ENCODE measurements at regions not wholly inside any gene's neighbourhood (a gene's known extent, or its start where the extent isn't known, plus 50 kb on each side); places are given as distances from the start of the nearest gene placed in this dataset.

DNA sequence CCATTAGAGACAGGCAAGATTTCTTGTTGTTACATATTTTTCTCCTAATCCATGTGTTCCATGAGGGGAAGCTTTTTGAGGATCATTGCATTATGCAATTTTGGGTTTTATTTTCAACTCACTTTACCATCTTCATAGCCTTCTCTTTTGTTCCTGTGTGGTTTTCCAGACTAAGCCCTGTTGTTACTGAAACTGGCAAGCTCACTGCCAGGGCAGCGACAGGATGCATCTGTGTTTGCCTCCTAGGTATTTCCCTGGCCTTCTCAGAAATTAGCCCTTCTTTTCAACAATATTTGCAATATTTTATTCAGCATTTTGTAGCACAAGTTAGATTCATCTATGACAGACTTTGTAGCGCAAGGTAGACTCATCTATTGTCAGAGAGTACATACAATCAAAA is 134.2 kb upstream of the CYYR1 start:
- ChIA-PET POLR2A (no interaction called here), CTCF (no interaction called here)
- no TSS peak for BruUV-seq (replicated peaks)
- in situ Hi-C loops (cut with HindIII; ENCODE audit: low pct_unique_long_range_greater_than_20kb, low sequenced_read_pairs) (no loop called here), intact Hi-C loops (cut with micrococcal nuclease; ENCODE audit: unreplicated experiment) (no loop called here)
- no peak for TF ChIP-seq TCF7L2 (IDR thresholded peaks at IDR 0.05; ENCODE audit: low read depth, low read length)
- no peak for TF ChIP-seq POLR2AphosphoS5 (IDR thresholded peaks at IDR 0.05; ENCODE audit: low read depth, low read length)
- no peak for DNase-seq (ENCODE audit: low read depth, low spot score)
- Histone ChIP-seq H3K9me3 (ENCODE audit: control insufficient read depth, insufficient read depth, low read depth, low read length) (no peaks in the 10 kb centered on the region), H3K4me3 (ENCODE audit: low read depth in 2 of 2, low read length in 2 of 2) (no peak overlapping the region), H3K4me1 (ENCODE audit: control insufficient read depth, insufficient read depth, low read length) (no peaks in the 10 kb centered on the region), H3K27me3 (ENCODE audit: control insufficient read depth, insufficient read depth, low read length) (no peaks in the 10 kb centered on the region), H3K27ac (ENCODE audit: low read length) (no peak overlapping the region), H3K36me3 (ENCODE audit: control insufficient read depth, insufficient read depth, low read length) (no peaks in the 10 kb centered on the region)
- ATAC-seq: no peak

GRCh38 chr21:26698416-26698815 is 125.3 kb upstream of the CYYR1 start:
- intact Hi-C loops (cut with micrococcal nuclease; ENCODE audit: unreplicated experiment): no loop called here
- ChIA-PET CTCF (no interaction called here), POLR2A (no interaction called here)
- Histone ChIP-seq H3K27me3 (ENCODE audit: control insufficient read depth, insufficient read depth, low read length) (no peaks in the 10 kb centered on the region), H3K9me3 (ENCODE audit: control insufficient read depth, insufficient read depth, low read depth, low read length) (no peaks in the 10 kb centered on the region), H3K4me1 (ENCODE audit: control insufficient read depth, insufficient read depth, low read length) (no peaks in the 10 kb centered on the region), H3K36me3 (ENCODE audit: control insufficient read depth, insufficient read depth, low read length) (no peaks in the 10 kb centered on the region; the same call in 1 of the 2 replicates), H3K27ac (ENCODE audit: low read length) (no peak overlapping the region), H3K4me3 (ENCODE audit: low read depth in 2 of 2, low read length in 2 of 2) (no peak overlapping the region)
- no TSS peak for BruUV-seq (replicated peaks)
- ATAC-seq (no peak), DNase-seq (ENCODE audit: low read depth, low spot score) (no peak)
- TF ChIP-seq, protein P1, sequence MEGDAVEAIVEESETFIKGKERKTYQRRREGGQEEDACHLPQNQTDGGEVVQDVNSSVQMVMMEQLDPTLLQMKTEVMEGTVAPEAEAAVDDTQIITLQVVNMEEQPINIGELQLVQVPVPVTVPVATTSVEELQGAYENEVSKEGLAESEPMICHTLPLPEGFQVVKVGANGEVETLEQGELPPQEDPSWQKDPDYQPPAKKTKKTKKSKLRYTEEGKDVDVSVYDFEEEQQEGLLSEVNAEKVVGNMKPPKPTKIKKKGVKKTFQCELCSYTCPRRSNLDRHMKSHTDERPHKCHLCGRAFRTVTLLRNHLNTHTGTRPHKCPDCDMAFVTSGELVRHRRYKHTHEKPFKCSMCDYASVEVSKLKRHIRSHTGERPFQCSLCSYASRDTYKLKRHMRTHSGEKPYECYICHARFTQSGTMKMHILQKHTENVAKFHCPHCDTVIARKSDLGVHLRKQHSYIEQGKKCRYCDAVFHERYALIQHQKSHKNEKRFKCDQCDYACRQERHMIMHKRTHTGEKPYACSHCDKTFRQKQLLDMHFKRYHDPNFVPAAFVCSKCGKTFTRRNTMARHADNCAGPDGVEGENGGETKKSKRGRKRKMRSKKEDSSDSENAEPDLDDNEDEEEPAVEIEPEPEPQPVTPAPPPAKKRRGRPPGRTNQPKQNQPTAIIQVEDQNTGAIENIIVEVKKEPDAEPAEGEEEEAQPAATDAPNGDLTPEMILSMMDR (IDR thresholded peaks at IDR 0.05): no peak
- TF ChIP-seq REST (IDR thresholded peaks at IDR 0.05; ENCODE audit: insufficient read depth in 1 of 2, low read depth in 2 of 2, low read length in 1 of 2) (no peak), TCF7L2 (IDR thresholded peaks at IDR 0.05; ENCODE audit: low read depth, low read length) (no peak), SIN3A (IDR thresholded peaks at IDR 0.05; ENCODE audit: borderline replicate concordance, insufficient read depth, low read depth, low read length) (no peak), POLR2AphosphoS5 (IDR thresholded peaks at IDR 0.05; ENCODE audit: low read depth, low read length) (no peak)
- in situ Hi-C loops (cut with HindIII; ENCODE audit: low pct_unique_long_range_greater_than_20kb, low sequenced_read_pairs): no loop called here

DNA sequence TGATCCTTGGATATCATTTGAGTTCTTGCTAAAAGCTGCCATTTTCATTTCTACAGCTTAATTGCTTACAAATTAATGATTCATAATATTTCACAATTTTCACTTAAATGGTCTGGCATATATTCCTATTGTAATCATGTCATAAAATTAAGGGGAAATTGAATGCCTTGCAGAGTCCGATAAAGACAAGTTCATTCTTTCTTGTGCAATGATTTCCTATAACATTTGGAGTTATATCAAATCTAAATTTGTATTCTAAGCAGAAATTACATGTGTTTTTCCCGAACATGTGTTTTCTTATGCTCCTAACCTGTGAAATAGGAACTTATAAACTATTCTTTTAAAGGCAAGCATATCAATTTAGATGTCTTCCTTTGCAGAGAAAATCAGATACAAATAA is 118.3 kb upstream of the CYYR1 start:
- no TSS peak for BruUV-seq (replicated peaks)
- Histone ChIP-seq H3K27me3 (ENCODE audit: control insufficient read depth, insufficient read depth, low read length) (no peaks in the 10 kb centered on the region), H3K27ac (ENCODE audit: low read length) (no peak overlapping the region), H3K36me3 (ENCODE audit: control insufficient read depth, insufficient read depth, low read length) (no peaks in the 10 kb centered on the region; the same call in 1 of the 2 replicates), H3K4me3 (ENCODE audit: low read depth in 2 of 2, low read length in 2 of 2) (no peak overlapping the region), H3K4me1 (ENCODE audit: control insufficient read depth, insufficient read depth, low read length) (no peaks in the 10 kb centered on the region), H3K9me3 (ENCODE audit: control insufficient read depth, insufficient read depth, low read depth, low read length) (no peaks in the 10 kb centered on the region)
- ATAC-seq: no peak
- CTCF ChIA-PET: no interaction called here
- intact Hi-C loops (cut with micrococcal nuclease; ENCODE audit: unreplicated experiment): no loop called here
- TF ChIP-seq, protein P1 (IDR thresholded peaks at IDR 0.05): no peak
- TF ChIP-seq REST (IDR thresholded peaks at IDR 0.05; ENCODE audit: insufficient read depth in 1 of 2, low read depth in 2 of 2, low read length in 1 of 2) (no peak), POLR2AphosphoS5 (IDR thresholded peaks at IDR 0.05; ENCODE audit: low read depth, low read length) (no peak), SIN3A (IDR thresholded peaks at IDR 0.05; ENCODE audit: borderline replicate concordance, insufficient read depth, low read depth, low read length) (no peak), TCF7L2 (IDR thresholded peaks at IDR 0.05; ENCODE audit: low read depth, low read length) (no peak)
- POLR2A ChIA-PET: no interaction called here
- in situ Hi-C loops (cut with HindIII; ENCODE audit: low pct_unique_long_range_greater_than_20kb, low sequenced_read_pairs): no loop called here
- no peak for DNase-seq (ENCODE audit: low read depth, low spot score)
